MCF 10A (cell line): ENCODE measurements at regions not wholly inside any gene's neighbourhood (a gene's known extent, or its start where the extent isn't known, plus 50 kb on each side); places are given as distances from the start of the nearest gene placed in this dataset.
"Not testable (repeated sequence)": the region's sequence is repeated elsewhere in the genome, so short reads cannot be mapped to it uniquely, and the experiment has no call there.

ENCODE experiments used
- BruUV-seq: library from RNA; stranded (reverse); fragments of 400-500 nt; replicated peaks from 2 replicates; lab custom pipeline; 2021; lab: Mats Ljungman, UMichigan
- CTCF ChIA-PET: fragments of 300-600 bp; sonication (Branson Sonifier 250); formaldehyde crosslinking; extraction: SDS; loops from one replicate; lab custom pipeline; 2021; ENCODE audit warnings: antibody characterized with exemption, inconsistent platforms; lab: Yijun Ruan, JAX
- POLR2A ChIA-PET: fragments of 300-600, 350-650 bp; sonication (Branson Sonifier 250); formaldehyde crosslinking; extraction: SDS; loops from one replicate; lab custom pipeline; 2020; ENCODE audit warnings: antibody characterized with exemption, inconsistent platforms; lab: Yijun Ruan, JAX
- DNase-seq: peaks from one replicate; pipeline ENCODE4 v3.0.0-alpha.2; 2018; ENCODE audit not compliant: unreplicated experiment
- H3K27ac Mint-ChIP-seq: one replicate; pipeline ENCODE4 v1.8.0; 2022; ENCODE audit warnings: mild to moderate bottlenecking, low read depth, mixed read lengths; ENCODE audit not compliant: unreplicated experiment
- H3K27me3 Mint-ChIP-seq: one replicate; pipeline ENCODE4 v1.8.0; 2022; ENCODE audit warnings: mixed read lengths; ENCODE audit not compliant: insufficient read depth, unreplicated experiment
- H3K36me3 Mint-ChIP-seq: one replicate; pipeline ENCODE4 v1.8.0; 2022; ENCODE audit warnings: mild to moderate bottlenecking, moderate library complexity, mixed read lengths; ENCODE audit not compliant: insufficient read depth, unreplicated experiment
- H3K4me1 Mint-ChIP-seq: one replicate; pipeline ENCODE4 v1.8.0; 2022; ENCODE audit warnings: mixed read lengths; ENCODE audit not compliant: insufficient read depth, unreplicated experiment
- H3K4me3 Mint-ChIP-seq: one replicate; pipeline ENCODE4 v1.8.0; 2022; ENCODE audit warnings: mild to moderate bottlenecking, moderate library complexity, mixed read lengths; ENCODE audit not compliant: unreplicated experiment
- H3K9me3 Mint-ChIP-seq: one replicate; pipeline ENCODE4 v1.8.0; 2022; ENCODE audit warnings: mixed read lengths; ENCODE audit not compliant: unreplicated experiment
- intact Hi-C: fragments of 100-400 bp; cut with micrococcal nuclease; formaldehyde crosslinking; loops from 2 replicates; pipeline ENCODE4 v1.14.1; 2022
- TF ChIP-seq, protein P1 (sequence below): fragments of 200-600 bp; IDR thresholded peaks from one replicate; pipeline ENCODE4 v1.8.0; 2022; ENCODE audit warnings: antibody characterized with exemption, mild to moderate bottlenecking; ENCODE audit not compliant: unreplicated experiment

DNA sequence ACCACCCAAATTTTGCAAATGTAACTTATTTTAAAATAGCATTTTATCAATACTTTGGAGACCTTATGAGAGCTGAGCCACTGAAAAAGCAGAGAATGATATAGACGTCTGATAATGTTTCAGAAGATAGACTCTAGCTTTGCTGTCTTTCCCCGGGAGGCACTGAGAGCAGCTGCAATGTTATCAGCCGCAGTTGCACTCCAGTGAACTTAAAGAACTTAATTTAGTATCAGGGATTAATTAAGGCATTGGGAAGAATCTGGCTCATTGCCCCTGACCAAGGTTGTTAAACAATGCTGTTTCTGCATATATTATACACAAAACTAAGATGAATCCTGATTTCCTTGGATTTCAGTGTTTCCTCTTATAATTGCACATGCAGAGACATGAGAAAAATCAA is 75.7 kb upstream of the SGCG start:
- H3K9me3 Mint-ChIP-seq, result peaks cover 7% of the 10 kb centered on the region
- H3K27me3 Mint-ChIP-seq, result no peaks in the 10 kb centered on the region
- TF ChIP-seq, protein P1, sequence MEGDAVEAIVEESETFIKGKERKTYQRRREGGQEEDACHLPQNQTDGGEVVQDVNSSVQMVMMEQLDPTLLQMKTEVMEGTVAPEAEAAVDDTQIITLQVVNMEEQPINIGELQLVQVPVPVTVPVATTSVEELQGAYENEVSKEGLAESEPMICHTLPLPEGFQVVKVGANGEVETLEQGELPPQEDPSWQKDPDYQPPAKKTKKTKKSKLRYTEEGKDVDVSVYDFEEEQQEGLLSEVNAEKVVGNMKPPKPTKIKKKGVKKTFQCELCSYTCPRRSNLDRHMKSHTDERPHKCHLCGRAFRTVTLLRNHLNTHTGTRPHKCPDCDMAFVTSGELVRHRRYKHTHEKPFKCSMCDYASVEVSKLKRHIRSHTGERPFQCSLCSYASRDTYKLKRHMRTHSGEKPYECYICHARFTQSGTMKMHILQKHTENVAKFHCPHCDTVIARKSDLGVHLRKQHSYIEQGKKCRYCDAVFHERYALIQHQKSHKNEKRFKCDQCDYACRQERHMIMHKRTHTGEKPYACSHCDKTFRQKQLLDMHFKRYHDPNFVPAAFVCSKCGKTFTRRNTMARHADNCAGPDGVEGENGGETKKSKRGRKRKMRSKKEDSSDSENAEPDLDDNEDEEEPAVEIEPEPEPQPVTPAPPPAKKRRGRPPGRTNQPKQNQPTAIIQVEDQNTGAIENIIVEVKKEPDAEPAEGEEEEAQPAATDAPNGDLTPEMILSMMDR, result no peak
- intact Hi-C loops, result no loop called here
- BruUV-seq, result no TSS peak
- no peak overlapping the region for H3K4me3 Mint-ChIP-seq
- CTCF ChIA-PET, result no interaction called here
- H3K36me3 Mint-ChIP-seq, result no peaks in the 10 kb centered on the region
- no peaks in the 10 kb centered on the region for H3K4me1 Mint-ChIP-seq
- POLR2A ChIA-PET, result interaction anchor here (1.0 kb wide), 1 partner anchor 15 kb away, joined by 3 read pairs; no protein-coding TSS in a partner anchor
- no peak for DNase-seq
- H3K27ac Mint-ChIP-seq, result no peak overlapping the region

DNA sequence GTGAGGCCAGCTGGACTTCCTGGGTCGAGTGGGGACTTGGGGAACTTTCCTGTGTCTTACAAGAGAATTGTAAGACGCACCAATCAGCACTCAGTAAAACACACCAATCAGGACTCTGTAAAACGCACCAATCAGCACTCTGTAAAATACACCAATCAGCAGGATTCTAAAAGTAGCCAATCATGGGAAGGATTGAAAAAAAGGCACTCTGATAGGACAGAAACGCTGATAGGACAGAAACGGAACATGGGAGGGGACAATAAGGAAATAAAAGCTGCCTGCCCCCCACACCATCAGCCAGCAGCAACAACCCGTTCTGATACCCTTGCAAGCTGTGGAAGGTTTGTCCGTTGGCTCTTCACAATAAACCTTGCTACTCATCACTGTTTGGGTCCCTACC is 73.1 kb upstream of the SGCG start:
- no peak for DNase-seq
- ChIA-PET CTCF (no interaction called here), POLR2A (no interaction called here)
- no peaks in the 10 kb centered on the region for H3K4me1 Mint-ChIP-seq
- no TSS peak for BruUV-seq
- no peaks in the 10 kb centered on the region for H3K36me3 Mint-ChIP-seq
- H3K4me3 Mint-ChIP-seq, result no peak overlapping the region
- H3K27me3 Mint-ChIP-seq, result no peaks in the 10 kb centered on the region
- intact Hi-C loops, result no loop called here
- peaks cover 7% of the 10 kb centered on the region for H3K9me3 Mint-ChIP-seq
- no peak overlapping the region for H3K27ac Mint-ChIP-seq
- TF ChIP-seq, protein P1, result no peak

DNA sequence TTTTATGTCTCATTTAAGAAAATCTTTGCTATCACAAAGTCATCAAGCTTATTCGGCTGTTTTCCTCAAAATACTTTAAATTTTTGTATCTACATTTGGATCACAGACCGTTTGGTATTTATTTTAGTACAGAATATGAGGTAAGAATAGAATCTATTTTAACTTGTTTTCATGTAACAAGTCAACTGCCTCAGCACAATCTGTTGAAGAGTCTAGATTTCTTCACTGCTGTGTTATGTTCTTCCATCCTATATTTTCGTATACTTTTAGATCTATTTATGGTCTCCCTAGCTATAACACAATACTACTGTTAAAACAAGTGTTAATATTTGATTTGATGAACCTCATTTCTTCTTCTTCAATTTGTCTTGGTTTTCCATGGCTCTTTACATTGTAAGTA is 61.6 kb upstream of the SGCG start:
- DNase-seq, result no peak
- Mint-ChIP-seq H3K4me3 (no peak overlapping the region), H3K4me1 (no peaks in the 10 kb centered on the region), H3K9me3 (peaks cover 17% of the 10 kb centered on the region), H3K27me3 (no peaks in the 10 kb centered on the region), H3K36me3 (no peaks in the 10 kb centered on the region), H3K27ac (no peak overlapping the region)
- POLR2A ChIA-PET, result interaction anchor here (0.8 kb wide), 1 partner anchor 49 kb away, joined by 3 read pairs; no protein-coding TSS in a partner anchor
- TF ChIP-seq, protein P1, result no peak
- CTCF ChIA-PET, result no interaction called here
- intact Hi-C loops, result no loop called here
- no TSS peak for BruUV-seq

DNA sequence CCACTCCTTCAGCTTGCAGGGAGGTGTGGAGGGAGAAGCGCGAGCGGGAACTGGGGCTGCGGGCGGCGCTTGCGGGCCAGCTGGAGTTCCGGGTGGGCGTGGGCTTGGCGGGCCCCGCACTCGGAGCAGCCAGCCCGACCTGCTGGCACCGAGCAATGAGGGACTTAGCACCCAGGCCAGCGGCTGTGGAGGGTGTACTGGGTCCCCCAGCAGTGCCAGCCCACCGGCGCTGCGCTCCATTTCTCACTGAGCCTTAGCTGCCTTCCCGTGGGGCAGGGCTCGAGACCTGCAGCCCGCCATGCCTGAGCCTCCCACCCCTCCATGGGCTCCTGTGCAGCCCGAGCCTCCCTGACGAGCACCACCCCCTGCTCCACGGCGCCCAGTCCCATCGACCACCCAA is 53.2 kb upstream of the SGCG start:
- POLR2A ChIA-PET, BruUV-seq, H3K36me3 Mint-ChIP-seq, H3K27ac Mint-ChIP-seq, H3K27me3 Mint-ChIP-seq, intact Hi-C loops, H3K9me3 Mint-ChIP-seq, DNase-seq, H3K4me3 Mint-ChIP-seq, H3K4me1 Mint-ChIP-seq: not testable (repeated sequence)
- CTCF ChIA-PET, result interaction anchor here (0.5 kb wide), 1 partner anchor 43 kb away, joined by 3 read pairs; no protein-coding TSS in a partner anchor

DNA sequence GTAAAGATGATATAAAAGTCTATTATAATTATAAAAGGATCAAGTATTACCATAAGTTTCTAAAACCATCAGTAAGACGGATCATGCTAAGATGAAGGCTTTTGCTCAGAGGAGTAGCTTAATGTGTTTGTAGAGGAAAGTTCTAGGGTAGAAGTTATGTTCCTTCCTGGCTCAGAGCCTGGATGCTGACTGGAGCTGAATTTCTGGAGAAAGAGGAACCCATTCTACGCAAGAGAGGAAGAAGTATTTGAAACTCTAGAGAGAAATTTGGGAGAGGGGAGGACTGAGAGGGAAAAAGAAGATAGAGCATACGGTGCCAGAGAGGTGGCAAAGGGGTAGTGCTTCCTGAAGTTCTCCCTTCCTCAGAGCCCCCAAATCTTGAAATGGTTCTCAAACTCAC is 51.4 kb upstream of the SGCG start:
- no peak for DNase-seq
- Mint-ChIP-seq H3K4me3 (no peak overlapping the region), H3K27ac (no peak overlapping the region), H3K9me3 (no peaks in the 10 kb centered on the region), H3K27me3 (no peaks in the 10 kb centered on the region), H3K36me3 (no peaks in the 10 kb centered on the region), H3K4me1 (no peaks in the 10 kb centered on the region)
- intact Hi-C loops, result no loop called here
- no TSS peak for BruUV-seq
- POLR2A ChIA-PET, result interaction anchor here (1.1 kb wide), 1 partner anchor 17 kb away, joined by 3 read pairs; no protein-coding TSS in a partner anchor
- CTCF ChIA-PET, result no interaction called here
- TF ChIP-seq, protein P1, result no peak
